Panc1 (cell line): ENCODE measurements at regions not wholly inside any gene's neighbourhood (a gene's known extent, or its start where the extent isn't known, plus 50 kb on each side); places are given as distances from the start of the nearest gene placed in this dataset.

Experiments
- ATAC-seq: fragments of 200-7000 bp; cut with Tn5 transposase; 2 replicates; pipeline ENCODE4 v1.9.1; 2020; ENCODE audit warnings: mild to moderate bottlenecking, moderate library complexity
- BruUV-seq: library from RNA; stranded (reverse); fragments of 400-500 nt; replicated peaks from 2 replicates; lab custom pipeline; 2021; lab: Mats Ljungman, UMichigan
- CTCF ChIA-PET: fragments of 300-600 bp; sonication (Branson Sonifier 250); formaldehyde crosslinking; loops from one replicate; lab custom pipeline; 2022; ENCODE audit warnings: antibody characterized with exemption; lab: Charles Lee
- POLR2A ChIA-PET: fragments of 300-600 bp; sonication (Branson Sonifier 250); formaldehyde crosslinking; loops from one replicate; lab custom pipeline; 2022; ENCODE audit warnings: antibody characterized with exemption; lab: Charles Lee
- DNase-seq: peaks from one replicate; pipeline ENCODE4 v3.0.0-alpha.2; 2010; ENCODE audit warnings: low read depth, low spot score
- H3K27ac ChIP-seq: 2 replicates; pipeline ENCODE4 v1.5.1; 2011; ENCODE audit warnings: mild to moderate bottlenecking, low read length, inconsistent platforms
- H3K27me3 ChIP-seq: fragments of 200-500 bp; sonication (Bioruptor generic); 2 replicates; pipeline ENCODE4 v1.6.0; 2014; ENCODE audit warnings: low read length, inconsistent platforms; ENCODE audit not compliant: control insufficient read depth, insufficient read depth
- H3K36me3 ChIP-seq: fragments of 200-500 bp; sonication (Bioruptor generic); 2 replicates; pipeline ENCODE4 v1.5.1; 2014; ENCODE audit warnings: inconsistent platforms, mild to moderate bottlenecking, low read length, moderate library complexity; ENCODE audit not compliant: control insufficient read depth, insufficient read depth
- H3K4me1 ChIP-seq: 2 replicates; pipeline ENCODE4 v1.5.1; 2011; ENCODE audit warnings: inconsistent platforms, mild to moderate bottlenecking, low read length, moderate library complexity; ENCODE audit not compliant: control insufficient read depth, insufficient read depth
- H3K4me3 ChIP-seq, 2 experiments: 2 replicates each; pipeline ENCODE4 v1.5.1; 2011 to 2012; ENCODE audit warnings: low read depth in 2 of 2, low read length in 2 of 2, mild to moderate bottlenecking in 2 of 2, inconsistent platforms in 1 of 2, moderate library complexity in 1 of 2
- H3K9me3 ChIP-seq: fragments of 200-500 bp; sonication (Bioruptor generic); 2 replicates; pipeline ENCODE4 v1.5.1; 2014; ENCODE audit warnings: low read depth, mild to moderate bottlenecking, inconsistent platforms, low read length, moderate library complexity; ENCODE audit not compliant: control insufficient read depth, insufficient read depth
- POLR2AphosphoS5 ChIP-seq: IDR thresholded peaks from 2 replicates; pipeline ENCODE4 v1.6.1; 2012; ENCODE audit warnings: mild to moderate bottlenecking, low read depth, low read length, moderate library complexity
- SIN3A ChIP-seq: IDR thresholded peaks from 2 replicates; pipeline ENCODE4 v1.6.1; 2012; ENCODE audit warnings: low read depth, mild to moderate bottlenecking, low read length, moderate library complexity, borderline replicate concordance; ENCODE audit not compliant: insufficient read depth
- TCF7L2 ChIP-seq: IDR thresholded peaks from 2 replicates; pipeline ENCODE4 v1.6.1; 2011; ENCODE audit warnings: mild to moderate bottlenecking, low read depth, low read length, inconsistent platforms
- in situ Hi-C: cut with HindIII; loops from 2 replicates; pipeline ENCODE4 v1.10.0; 2016; ENCODE audit warnings: low sequenced_read_pairs, low pct_unique_long_range_greater_than_20kb
- intact Hi-C: fragments of 100-400 bp; cut with micrococcal nuclease; formaldehyde crosslinking; loops from one replicate; pipeline ENCODE4 v1.10.0; 2022; ENCODE audit not compliant: unreplicated experiment
- TF ChIP-seq, protein P1 (sequence below), 2 experiments: IDR thresholded peaks; 2 replicates each; pipeline ENCODE4 v1.6.1; 2011 to 2012; ENCODE audit warnings: low read depth in 2 of 2, control low read depth in 1 of 2, low read length in 1 of 2, mild to moderate bottlenecking in 1 of 2, moderate library complexity in 1 of 2; ENCODE audit not compliant: insufficient read depth in 1 of 2
- TF ChIP-seq, protein P2 (sequence below): fragments of 450-650 bp; IDR thresholded peaks from 2 replicates; pipeline ENCODE4 v1.5.1; 2017; ENCODE audit warnings: mild to moderate bottlenecking

DNA sequence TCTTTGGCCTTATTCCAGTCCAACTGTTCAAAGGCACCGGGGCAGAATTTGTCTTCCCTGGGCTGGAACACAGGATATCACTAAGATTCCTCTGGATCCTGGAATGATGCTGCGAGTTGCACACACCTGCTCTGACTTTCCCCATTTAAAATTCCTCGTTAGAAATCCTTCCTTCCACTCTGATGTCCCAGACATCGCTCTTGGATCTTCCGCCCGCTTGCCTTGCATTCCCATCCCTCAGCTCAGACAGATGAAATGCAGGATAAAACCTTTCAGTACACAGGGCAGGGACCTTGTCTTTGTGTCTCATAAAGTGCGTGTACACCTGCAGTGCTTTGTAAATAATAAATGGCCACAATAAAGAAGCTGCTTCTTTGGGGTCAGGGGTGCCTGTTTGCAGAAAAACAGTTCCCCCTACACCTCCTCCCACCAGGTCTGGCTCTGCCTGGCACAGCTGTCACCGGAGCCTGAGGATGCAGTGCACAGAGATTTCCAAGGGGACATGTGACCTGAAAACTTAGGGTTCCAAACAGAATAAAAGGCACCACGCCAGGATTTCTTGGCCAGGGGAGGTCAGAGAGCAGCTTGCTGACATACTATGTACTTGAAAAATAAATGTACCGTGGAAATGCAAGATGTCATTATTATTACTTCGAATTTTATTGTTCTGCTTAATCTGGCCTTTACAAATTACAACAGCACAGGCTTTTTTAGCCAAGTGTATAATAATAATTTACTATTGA, 62.9 kb upstream of the SYT6 start:
- no peak overlapping the region for H3K27ac ChIP-seq
- TF ChIP-seq, protein P1, sequence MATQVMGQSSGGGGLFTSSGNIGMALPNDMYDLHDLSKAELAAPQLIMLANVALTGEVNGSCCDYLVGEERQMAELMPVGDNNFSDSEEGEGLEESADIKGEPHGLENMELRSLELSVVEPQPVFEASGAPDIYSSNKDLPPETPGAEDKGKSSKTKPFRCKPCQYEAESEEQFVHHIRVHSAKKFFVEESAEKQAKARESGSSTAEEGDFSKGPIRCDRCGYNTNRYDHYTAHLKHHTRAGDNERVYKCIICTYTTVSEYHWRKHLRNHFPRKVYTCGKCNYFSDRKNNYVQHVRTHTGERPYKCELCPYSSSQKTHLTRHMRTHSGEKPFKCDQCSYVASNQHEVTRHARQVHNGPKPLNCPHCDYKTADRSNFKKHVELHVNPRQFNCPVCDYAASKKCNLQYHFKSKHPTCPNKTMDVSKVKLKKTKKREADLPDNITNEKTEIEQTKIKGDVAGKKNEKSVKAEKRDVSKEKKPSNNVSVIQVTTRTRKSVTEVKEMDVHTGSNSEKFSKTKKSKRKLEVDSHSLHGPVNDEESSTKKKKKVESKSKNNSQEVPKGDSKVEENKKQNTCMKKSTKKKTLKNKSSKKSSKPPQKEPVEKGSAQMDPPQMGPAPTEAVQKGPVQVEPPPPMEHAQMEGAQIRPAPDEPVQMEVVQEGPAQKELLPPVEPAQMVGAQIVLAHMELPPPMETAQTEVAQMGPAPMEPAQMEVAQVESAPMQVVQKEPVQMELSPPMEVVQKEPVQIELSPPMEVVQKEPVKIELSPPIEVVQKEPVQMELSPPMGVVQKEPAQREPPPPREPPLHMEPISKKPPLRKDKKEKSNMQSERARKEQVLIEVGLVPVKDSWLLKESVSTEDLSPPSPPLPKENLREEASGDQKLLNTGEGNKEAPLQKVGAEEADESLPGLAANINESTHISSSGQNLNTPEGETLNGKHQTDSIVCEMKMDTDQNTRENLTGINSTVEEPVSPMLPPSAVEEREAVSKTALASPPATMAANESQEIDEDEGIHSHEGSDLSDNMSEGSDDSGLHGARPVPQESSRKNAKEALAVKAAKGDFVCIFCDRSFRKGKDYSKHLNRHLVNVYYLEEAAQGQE (IDR thresholded peaks at IDR 0.05; ENCODE audit: insufficient read depth in 1 of 2, low read depth in 2 of 2, low read length in 1 of 2), result no peak
- TF ChIP-seq, protein P2, sequence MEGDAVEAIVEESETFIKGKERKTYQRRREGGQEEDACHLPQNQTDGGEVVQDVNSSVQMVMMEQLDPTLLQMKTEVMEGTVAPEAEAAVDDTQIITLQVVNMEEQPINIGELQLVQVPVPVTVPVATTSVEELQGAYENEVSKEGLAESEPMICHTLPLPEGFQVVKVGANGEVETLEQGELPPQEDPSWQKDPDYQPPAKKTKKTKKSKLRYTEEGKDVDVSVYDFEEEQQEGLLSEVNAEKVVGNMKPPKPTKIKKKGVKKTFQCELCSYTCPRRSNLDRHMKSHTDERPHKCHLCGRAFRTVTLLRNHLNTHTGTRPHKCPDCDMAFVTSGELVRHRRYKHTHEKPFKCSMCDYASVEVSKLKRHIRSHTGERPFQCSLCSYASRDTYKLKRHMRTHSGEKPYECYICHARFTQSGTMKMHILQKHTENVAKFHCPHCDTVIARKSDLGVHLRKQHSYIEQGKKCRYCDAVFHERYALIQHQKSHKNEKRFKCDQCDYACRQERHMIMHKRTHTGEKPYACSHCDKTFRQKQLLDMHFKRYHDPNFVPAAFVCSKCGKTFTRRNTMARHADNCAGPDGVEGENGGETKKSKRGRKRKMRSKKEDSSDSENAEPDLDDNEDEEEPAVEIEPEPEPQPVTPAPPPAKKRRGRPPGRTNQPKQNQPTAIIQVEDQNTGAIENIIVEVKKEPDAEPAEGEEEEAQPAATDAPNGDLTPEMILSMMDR, result no peak
- TF ChIP-seq SIN3A (no peak), TCF7L2 (no peak), POLR2AphosphoS5 (no peak)
- no peak for DNase-seq
- H3K36me3 ChIP-seq, result no peaks in the 10 kb centered on the region
- in situ Hi-C loops (no loop called here), intact Hi-C loops (no loop called here)
- no TSS peak for BruUV-seq
- ChIA-PET POLR2A (no interaction called here), CTCF (no interaction called here)
- no peaks in the 10 kb centered on the region for H3K9me3 ChIP-seq
- H3K27me3 ChIP-seq, result peaks cover 3% of the 10 kb centered on the region; the same call in 1 of the 2 replicates
- no peak overlapping the region for H3K4me3 ChIP-seq
- H3K4me1 ChIP-seq, result no peaks in the 10 kb centered on the region
- no peak for ATAC-seq

DNA sequence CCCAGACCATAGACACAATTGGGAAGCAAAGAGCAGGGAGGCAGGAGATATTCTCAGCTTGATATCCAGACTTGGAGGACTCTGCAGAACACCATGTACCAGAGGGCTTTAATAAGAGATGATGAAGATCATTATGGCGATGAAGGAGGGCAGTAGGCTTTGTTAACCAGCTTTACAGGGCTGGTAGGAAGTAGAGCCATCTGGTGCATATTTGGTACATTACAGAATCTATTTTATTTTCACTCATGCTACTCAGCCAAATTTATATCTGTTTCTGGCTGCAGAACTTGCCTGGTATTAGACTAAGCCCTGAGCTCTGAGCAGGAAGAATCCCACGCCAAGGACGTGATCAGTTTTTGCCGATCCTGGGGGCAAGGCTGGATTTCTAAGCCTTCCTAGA, 61.8 kb upstream of the SYT6 start:
- BruUV-seq, result no TSS peak
- no peak for DNase-seq
- no peak overlapping the region for H3K4me3 ChIP-seq
- intact Hi-C loops (no loop called here), in situ Hi-C loops (no loop called here)
- H3K36me3 ChIP-seq, result no peaks in the 10 kb centered on the region
- H3K4me1 ChIP-seq, result no peaks in the 10 kb centered on the region
- no peak overlapping the region for H3K27ac ChIP-seq
- ATAC-seq, result no peak
- ChIA-PET POLR2A (no interaction called here), CTCF (no interaction called here)
- H3K9me3 ChIP-seq, result no peaks in the 10 kb centered on the region
- H3K27me3 ChIP-seq, result peaks cover 3% of the 10 kb centered on the region
- TF ChIP-seq POLR2AphosphoS5 (no peak), TCF7L2 (no peak), SIN3A (no peak)
- TF ChIP-seq, protein P1 (IDR thresholded peaks at IDR 0.05; ENCODE audit: insufficient read depth in 1 of 2, low read depth in 2 of 2, low read length in 1 of 2), result no peak
- TF ChIP-seq, protein P2, result no peak
